B cell (primary cell): ENCODE measurements at regions not wholly inside any gene's neighbourhood (a gene's known extent, or its start where the extent isn't known, plus 50 kb on each side); places are given as distances from the start of the nearest gene placed in this dataset.

Experiments
- EZH2 ChIP-seq: IDR thresholded peaks from 2 replicates; pipeline ENCODE4 v1.6.1; 2012; ENCODE audit warnings: borderline replicate concordance, low read depth, mild to moderate bottlenecking, moderate library complexity, low read length; ENCODE audit not compliant: insufficient read depth, poor library complexity, severe bottlenecking
- TF ChIP-seq, protein P1 (sequence below): fragments of 200-600 bp; IDR thresholded peaks from one replicate; pipeline ENCODE4 v1.8.0; 2022; ENCODE audit warnings: antibody characterized with exemption, mild to moderate bottlenecking

- TF ChIP-seq, protein P1, sequence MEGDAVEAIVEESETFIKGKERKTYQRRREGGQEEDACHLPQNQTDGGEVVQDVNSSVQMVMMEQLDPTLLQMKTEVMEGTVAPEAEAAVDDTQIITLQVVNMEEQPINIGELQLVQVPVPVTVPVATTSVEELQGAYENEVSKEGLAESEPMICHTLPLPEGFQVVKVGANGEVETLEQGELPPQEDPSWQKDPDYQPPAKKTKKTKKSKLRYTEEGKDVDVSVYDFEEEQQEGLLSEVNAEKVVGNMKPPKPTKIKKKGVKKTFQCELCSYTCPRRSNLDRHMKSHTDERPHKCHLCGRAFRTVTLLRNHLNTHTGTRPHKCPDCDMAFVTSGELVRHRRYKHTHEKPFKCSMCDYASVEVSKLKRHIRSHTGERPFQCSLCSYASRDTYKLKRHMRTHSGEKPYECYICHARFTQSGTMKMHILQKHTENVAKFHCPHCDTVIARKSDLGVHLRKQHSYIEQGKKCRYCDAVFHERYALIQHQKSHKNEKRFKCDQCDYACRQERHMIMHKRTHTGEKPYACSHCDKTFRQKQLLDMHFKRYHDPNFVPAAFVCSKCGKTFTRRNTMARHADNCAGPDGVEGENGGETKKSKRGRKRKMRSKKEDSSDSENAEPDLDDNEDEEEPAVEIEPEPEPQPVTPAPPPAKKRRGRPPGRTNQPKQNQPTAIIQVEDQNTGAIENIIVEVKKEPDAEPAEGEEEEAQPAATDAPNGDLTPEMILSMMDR = no peak
- TF ChIP-seq EZH2 = no peak
Observed at GRCh38 chr11:37378958-37379357, 780.9 kb upstream of the RAG2 start.
